GM23248 (cell line): ENCODE measurements at regions not wholly inside any gene's neighbourhood (a gene's known extent, or its start where the extent isn't known, plus 50 kb on each side); places are given as distances from the start of the nearest gene placed in this dataset.

Experiments used
- DNase-seq: peaks from one replicate; pipeline ENCODE4 v3.0.0-alpha.2; 2015
- H2AFZ ChIP-seq: fragments of 200-600 bp; sonication (generic); 2 replicates; pipeline ENCODE4 v1.6.1; 2016; ENCODE audit warnings: antibody characterized with exemption
- H3F3A ChIP-seq: fragments of 200-600 bp; sonication (generic); 2 replicates; pipeline ENCODE4 v1.6.1; 2016; ENCODE audit warnings: mild to moderate bottlenecking, antibody characterized with exemption, mixed run types; ENCODE audit not compliant: insufficient read depth
- H3K27ac ChIP-seq: fragments of 200-600 bp; sonication (generic); 2 replicates; pipeline ENCODE4 v1.5.1; 2016; ENCODE audit warnings: mild to moderate bottlenecking
- H3K27me3 ChIP-seq: fragments of 200-600 bp; sonication (generic); replicated peaks from 2 replicates; pipeline ENCODE4 v1.6.1; 2016; ENCODE audit warnings: mild to moderate bottlenecking; ENCODE audit not compliant: insufficient read depth
- H3K36me3 ChIP-seq: fragments of 200-600 bp; sonication (generic); 2 replicates; pipeline ENCODE4 v1.6.1; 2016; ENCODE audit warnings: low read depth, mild to moderate bottlenecking
- H3K4me1 ChIP-seq: fragments of 200-600 bp; sonication (generic); 2 replicates; pipeline ENCODE4 v1.6.1; 2016; ENCODE audit warnings: mild to moderate bottlenecking; ENCODE audit not compliant: insufficient read depth
- H3K4me2 ChIP-seq: fragments of 200-600 bp; sonication (generic); one replicate; pipeline ENCODE4 v1.6.1; 2016; ENCODE audit warnings: mild to moderate bottlenecking; ENCODE audit not compliant: unreplicated experiment
- H3K4me3 ChIP-seq: fragments of 200-600 bp; sonication (generic); 2 replicates; pipeline ENCODE4 v1.5.1; 2016; ENCODE audit warnings: mild to moderate bottlenecking
- H3K79me2 ChIP-seq: fragments of 200-600 bp; sonication (generic); 2 replicates; pipeline ENCODE4 v1.6.1; 2016; ENCODE audit warnings: mild to moderate bottlenecking; ENCODE audit not compliant: insufficient read depth
- H3K9ac ChIP-seq: fragments of 200-600 bp; sonication (generic); 2 replicates; pipeline ENCODE4 v1.6.1; 2016; ENCODE audit warnings: mild to moderate bottlenecking
- H3K9me2 ChIP-seq: fragments of 200-600 bp; sonication (generic); 2 replicates; pipeline ENCODE4 v1.6.1; 2016; ENCODE audit warnings: mixed run types, mild to moderate bottlenecking, moderate library complexity; ENCODE audit not compliant: insufficient read depth
- H3K9me3 ChIP-seq: fragments of 200-600 bp; sonication (generic); one replicate; pipeline ENCODE4 v1.6.1; 2017; ENCODE audit warnings: low read depth
- H4K20me1 ChIP-seq: fragments of 200-600 bp; sonication (generic); 2 replicates; pipeline ENCODE4 v1.6.0; 2016; ENCODE audit not compliant: insufficient read depth
- EZH2 ChIP-seq: fragments of 200-600 bp; sonication (generic); IDR thresholded peaks from 2 replicates; pipeline ENCODE4 v1.6.1; 2018; ENCODE audit warnings: antibody characterized with exemption, mild to moderate bottlenecking; ENCODE audit not compliant: insufficient read depth, poor library complexity, severe bottlenecking
- EZH2phosphoT487 ChIP-seq: fragments of 200-600 bp; sonication (generic); IDR thresholded peaks from 2 replicates; pipeline ENCODE4 v1.6.1; 2018; ENCODE audit warnings: antibody characterized with exemption, moderate library complexity, mild to moderate bottlenecking, low read depth; ENCODE audit not compliant: insufficient read depth
- WGBS, 2 experiments: methylation state at CpG; one replicate each; pipeline ENCODE4 v1.1.6; 2015 to 2017; ENCODE audit warnings: low lambda C conversion rate in 2 of 2, low coverage in 1 of 2; ENCODE audit errors: missing lambda C conversion rate in 2 of 2; 5-methylcytosine and 5-hydroxymethylcytosine counted together
- in situ Hi-C: fragments of 300-500 bp; cut with MboI; formaldehyde crosslinking; loops from 2 replicates; pipeline ENCODE4 v1.15.0; 2020

- TF ChIP-seq EZH2phosphoT487 (no peak), EZH2 (no peak)
- H4K20me1 ChIP-seq = no peaks in the 10 kb centered on the region
- no peak overlapping the region for H3K9ac ChIP-seq
- no peak overlapping the region for H3K4me2 ChIP-seq
- H3K4me3 ChIP-seq = no peak overlapping the region
- 37 to 39% methylated on average over 4 of the region's 4 CpGs for WGBS, 2 experiments
- no peaks in the 10 kb centered on the region for H3K79me2 ChIP-seq
- H2AFZ ChIP-seq = no peak overlapping the region
- H3K36me3 ChIP-seq = no peaks in the 10 kb centered on the region
- H3K9me3 ChIP-seq = no peaks in the 10 kb centered on the region
- H3K27ac ChIP-seq = no peak overlapping the region
- H3K27me3 ChIP-seq = no peaks in the 10 kb centered on the region
- in situ Hi-C loops = no loop called here
- no peaks in the 10 kb centered on the region for H3F3A ChIP-seq
- no peaks in the 10 kb centered on the region for H3K4me1 ChIP-seq
- no peaks in the 10 kb centered on the region for H3K9me2 ChIP-seq
- DNase-seq = no peak
Observed at GRCh38 chr4:189815404-189816192, 125.1 kb upstream of the FRG1 start.

GRCh38 chr4:189822326-189822725 is 118.3 kb upstream of the FRG1 start:
- 12 to 14% methylated on average over 3 of the region's 3 CpGs for WGBS, 2 experiments
- in situ Hi-C loops = no loop called here
- TF ChIP-seq EZH2 (no peak), EZH2phosphoT487 (no peak)
- H2AFZ ChIP-seq = no peak overlapping the region
- DNase-seq = no peak
- H3K9me3 ChIP-seq = no peaks in the 10 kb centered on the region
- no peaks in the 10 kb centered on the region for H3K36me3 ChIP-seq
- no peaks in the 10 kb centered on the region for H3K79me2 ChIP-seq
- H3K27me3 ChIP-seq = no peaks in the 10 kb centered on the region
- H3K4me3 ChIP-seq = no peak overlapping the region
- H3K9ac ChIP-seq = no peak overlapping the region
- H3K4me1 ChIP-seq = no peaks in the 10 kb centered on the region
- H3K9me2 ChIP-seq = no peaks in the 10 kb centered on the region
- H3F3A ChIP-seq = no peaks in the 10 kb centered on the region
- H4K20me1 ChIP-seq = no peaks in the 10 kb centered on the region
- H3K27ac ChIP-seq = no peak overlapping the region
- H3K4me2 ChIP-seq = no peak overlapping the region

GRCh38 chr4:189823591-189823990 is 117.1 kb upstream of the FRG1 start:
- H3K4me2 ChIP-seq = no peak overlapping the region
- TF ChIP-seq EZH2phosphoT487 = no peak
- no peaks in the 10 kb centered on the region for H3F3A ChIP-seq
- no peaks in the 10 kb centered on the region for H3K36me3 ChIP-seq
- no peaks in the 10 kb centered on the region for H3K9me3 ChIP-seq
- H3K4me3 ChIP-seq = no peak overlapping the region
- no peaks in the 10 kb centered on the region for H3K9me2 ChIP-seq
- no peak overlapping the region for H3K27ac ChIP-seq
- H3K4me1 ChIP-seq = no peaks in the 10 kb centered on the region
- in situ Hi-C loops = no loop called here
- no peaks in the 10 kb centered on the region for H4K20me1 ChIP-seq
- 2 to 4% methylated on average over 3 of the region's 3 CpGs for WGBS, 2 experiments
- no peak overlapping the region for H2AFZ ChIP-seq
- H3K27me3 ChIP-seq = no peaks in the 10 kb centered on the region
- no peaks in the 10 kb centered on the region for H3K79me2 ChIP-seq
- H3K9ac ChIP-seq = no peak overlapping the region
- DNase-seq = no peak

GRCh38 chr4:189825466-189825865 is 115.2 kb upstream of the FRG1 start:
- 27 to 40% methylated on average over 4 of the region's 4 CpGs for WGBS, 2 experiments
- no peak overlapping the region for H2AFZ ChIP-seq
- in situ Hi-C loops = no loop called here

More at GRCh38 chr4:189825466-189825865, 115.2 kb upstream of the FRG1 start:
- H3K27me3 ChIP-seq = no peaks in the 10 kb centered on the region
- H3K4me3 ChIP-seq = no peak overlapping the region
- H3K4me2 ChIP-seq = no peak overlapping the region
- H3K36me3 ChIP-seq = no peaks in the 10 kb centered on the region
- no peak for DNase-seq
- H3K9ac ChIP-seq = no peak overlapping the region
- no peaks in the 10 kb centered on the region for H3K9me3 ChIP-seq
- TF ChIP-seq EZH2phosphoT487 (no peak), EZH2 (no peak)
- no peaks in the 10 kb centered on the region for H3K4me1 ChIP-seq
- no peak overlapping the region for H3K27ac ChIP-seq
- H3K79me2 ChIP-seq = no peaks in the 10 kb centered on the region
- no peaks in the 10 kb centered on the region for H3K9me2 ChIP-seq
- no peaks in the 10 kb centered on the region for H3F3A ChIP-seq
- no peaks in the 10 kb centered on the region for H4K20me1 ChIP-seq
